ENCODE measurements at regions not wholly inside any gene's neighbourhood (a gene's known extent, or its start where the extent isn't known, plus 50 kb on each side); places are given as distances from the start of the nearest gene placed in this dataset.

GRCh38 chr4:4761128-4761982, 98.1 kb upstream of the MSX1 start:
- H3K4me1 ChIP-seq (ENCODE audit: control insufficient read depth, extremely low read depth, insufficient read depth, low read length): no peaks in the 10 kb centered on the region
- TF ChIP-seq CTCF (optimal IDR thresholded peaks at IDR 0.05 in 1 of 3, IDR thresholded peaks at IDR 0.05 in 1 of 3, conservative IDR thresholded peaks at IDR 0.05 in 1 of 3; ENCODE audit: extremely low read depth in 1 of 3, insufficient read depth in 2 of 3, low read length in 3 of 3) (no peak), EZH2 (IDR thresholded peaks at IDR 0.05; ENCODE audit: low read length) (no peak)
- H3K4me2 ChIP-seq (ENCODE audit: control insufficient read depth, extremely low read depth, insufficient read depth, low read depth, low read length): no peak overlapping the region
- no peak overlapping the region for H3K9ac ChIP-seq (ENCODE audit: control insufficient read depth, extremely low read depth, insufficient read depth, low read length)
- no peaks in the 10 kb centered on the region for H3K79me2 ChIP-seq (ENCODE audit: control insufficient read depth, insufficient read depth, low read length)
- no peaks in the 10 kb centered on the region for H3K27me3 ChIP-seq (ENCODE audit: control insufficient read depth, extremely low read depth, insufficient read depth, low read length)
- dilution Hi-C loops (cut with MboI; ENCODE audit: extremely low pct_ligation_motif_present, low sequenced_read_pairs): no loop called here
- H3K9me3 ChIP-seq (ENCODE audit: control insufficient read depth, low read depth, low read length): no peaks in the 10 kb centered on the region
- no peaks in the 10 kb centered on the region for H3K36me3 ChIP-seq (ENCODE audit: control insufficient read depth in 2 of 2, extremely low read depth in 1 of 2, insufficient read depth in 2 of 2, low read length in 2 of 2)
- H3K27ac ChIP-seq (ENCODE audit: control insufficient read depth, insufficient read depth, low read length): no peak overlapping the region
- no peaks in the 10 kb centered on the region for H4K20me1 ChIP-seq (ENCODE audit: control insufficient read depth, extremely low read depth, insufficient read depth, low read length)
- no peaks in the 10 kb centered on the region for H3K9me1 ChIP-seq (ENCODE audit: control insufficient read depth, extremely low read depth, insufficient read depth, low read length)
- FAIRE-seq (no peak), DNase-seq (ENCODE audit: low read depth, low spot score) (no peak)
- H2AFZ ChIP-seq (ENCODE audit: control insufficient read depth, low read length): no peak overlapping the region
- no peak overlapping the region for H3K4me3 ChIP-seq (ENCODE audit: control insufficient read depth in 2 of 3, extremely low read depth in 1 of 3, insufficient read depth in 2 of 3, low read depth in 1 of 3, low read length in 3 of 3)

GRCh38 chr4:4759883-4760282, 99.6 kb upstream of the MSX1 start:
- Histone ChIP-seq H2AFZ (ENCODE audit: control insufficient read depth, low read length) (no peak overlapping the region), H3K27ac (ENCODE audit: control insufficient read depth, insufficient read depth, low read length) (no peak overlapping the region), H3K4me2 (ENCODE audit: control insufficient read depth, extremely low read depth, insufficient read depth, low read depth, low read length) (no peak overlapping the region), H3K9me1 (ENCODE audit: control insufficient read depth, extremely low read depth, insufficient read depth, low read length) (no peaks in the 10 kb centered on the region), H3K4me3 (ENCODE audit: control insufficient read depth in 2 of 3, extremely low read depth in 1 of 3, insufficient read depth in 2 of 3, low read depth in 1 of 3, low read length in 3 of 3) (no peak overlapping the region), H3K36me3 (ENCODE audit: control insufficient read depth in 2 of 2, extremely low read depth in 1 of 2, insufficient read depth in 2 of 2, low read length in 2 of 2) (no peaks in the 10 kb centered on the region), H3K9me3 (ENCODE audit: control insufficient read depth, low read depth, low read length) (no peaks in the 10 kb centered on the region), H3K9ac (ENCODE audit: control insufficient read depth, extremely low read depth, insufficient read depth, low read length) (no peak overlapping the region), H4K20me1 (ENCODE audit: control insufficient read depth, extremely low read depth, insufficient read depth, low read length) (no peaks in the 10 kb centered on the region), H3K4me1 (ENCODE audit: control insufficient read depth, extremely low read depth, insufficient read depth, low read length) (no peaks in the 10 kb centered on the region), H3K79me2 (ENCODE audit: control insufficient read depth, insufficient read depth, low read length) (no peaks in the 10 kb centered on the region), H3K27me3 (ENCODE audit: control insufficient read depth, extremely low read depth, insufficient read depth, low read length) (no peaks in the 10 kb centered on the region)
- FAIRE-seq: no peak
- TF ChIP-seq EZH2 (IDR thresholded peaks at IDR 0.05; ENCODE audit: low read length) (no peak), CTCF (optimal IDR thresholded peaks at IDR 0.05 in 1 of 3, IDR thresholded peaks at IDR 0.05 in 1 of 3, conservative IDR thresholded peaks at IDR 0.05 in 1 of 3; ENCODE audit: extremely low read depth in 1 of 3, insufficient read depth in 2 of 3, low read length in 3 of 3) (no peak)
- dilution Hi-C loops (cut with MboI; ENCODE audit: extremely low pct_ligation_motif_present, low sequenced_read_pairs): no loop called here
- no peak for DNase-seq (ENCODE audit: low read depth, low spot score)
